ENCODE measurements at regions not wholly inside any gene's neighbourhood (a gene's known extent, or its start where the extent isn't known, plus 50 kb on each side); places are given as distances from the start of the nearest gene placed in this dataset.

DNA sequence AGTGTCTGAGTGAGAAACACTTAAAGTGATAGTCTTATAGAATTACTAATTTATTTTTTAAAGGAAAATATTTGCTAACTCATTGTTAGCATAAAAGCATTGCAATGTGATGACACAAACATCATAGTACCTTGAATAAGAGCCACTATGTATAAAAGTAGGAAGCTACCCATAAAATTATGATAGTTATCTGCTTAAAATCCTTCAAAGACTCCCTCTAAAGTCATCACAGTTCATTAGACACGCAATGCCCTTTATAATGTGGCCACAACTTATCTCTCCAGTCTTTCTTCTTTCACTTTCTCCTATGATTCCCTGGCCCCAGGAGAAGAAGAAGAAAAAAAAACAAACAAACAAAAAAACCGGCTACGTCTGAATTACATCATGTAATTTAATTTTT lies 1144.0 kb upstream of the NUDT12 start:
- ChIA-PET CTCF (no interaction called here), POLR2A (no interaction called here)
- no peaks in the 10 kb centered on the region for H3K4me1 ChIP-seq (ENCODE audit: control insufficient read depth in 2 of 2, insufficient read depth in 2 of 2, low read length in 2 of 2)
- intact Hi-C loops (cut with micrococcal nuclease) = no loop called here
- H3K9me3 Mint-ChIP-seq (ENCODE audit: insufficient read depth) = no peaks in the 10 kb centered on the region
- H3K4me2 ChIP-seq (replicated peaks; ENCODE audit: low read depth, low read length, poor library complexity, severe bottlenecking) = no peak overlapping the region
- H3K27me3 ChIP-seq (replicated peaks in 1 of 4; ENCODE audit: control extremely low read depth in 1 of 4, control insufficient read depth in 3 of 4, insufficient read depth in 4 of 4, low read length in 3 of 4) = no peaks in the 10 kb centered on the region
- H3K27ac ChIP-seq (ENCODE audit: low read length in 2 of 2) = no peak overlapping the region
- no peaks in the 10 kb centered on the region for H3K79me2 ChIP-seq (ENCODE audit: control insufficient read depth, insufficient read depth, low read length)
- no peak overlapping the region for H3K9ac ChIP-seq (ENCODE audit: low read length)
- DNase-seq (no peak), ATAC-seq (ENCODE audit: low read depth) (no peak)
- H3K27ac Mint-ChIP-seq = no peak overlapping the region
- WGBS (ENCODE audit: insufficient coverage) = 100% methylated on average over 1 of the region's 3 CpGs
- H3K9me3 ChIP-seq (ENCODE audit: control extremely low read depth in 1 of 3, control insufficient read depth in 2 of 3, insufficient read depth in 1 of 3, low read length in 2 of 3) = no peaks in the 10 kb centered on the region
- no peak for TF ChIP-seq EZH2 (IDR thresholded peaks at IDR 0.05; ENCODE audit: borderline replicate concordance, insufficient read depth, low read depth, low read length, poor library complexity, severe bottlenecking)
- TF ChIP-seq, protein P1, sequence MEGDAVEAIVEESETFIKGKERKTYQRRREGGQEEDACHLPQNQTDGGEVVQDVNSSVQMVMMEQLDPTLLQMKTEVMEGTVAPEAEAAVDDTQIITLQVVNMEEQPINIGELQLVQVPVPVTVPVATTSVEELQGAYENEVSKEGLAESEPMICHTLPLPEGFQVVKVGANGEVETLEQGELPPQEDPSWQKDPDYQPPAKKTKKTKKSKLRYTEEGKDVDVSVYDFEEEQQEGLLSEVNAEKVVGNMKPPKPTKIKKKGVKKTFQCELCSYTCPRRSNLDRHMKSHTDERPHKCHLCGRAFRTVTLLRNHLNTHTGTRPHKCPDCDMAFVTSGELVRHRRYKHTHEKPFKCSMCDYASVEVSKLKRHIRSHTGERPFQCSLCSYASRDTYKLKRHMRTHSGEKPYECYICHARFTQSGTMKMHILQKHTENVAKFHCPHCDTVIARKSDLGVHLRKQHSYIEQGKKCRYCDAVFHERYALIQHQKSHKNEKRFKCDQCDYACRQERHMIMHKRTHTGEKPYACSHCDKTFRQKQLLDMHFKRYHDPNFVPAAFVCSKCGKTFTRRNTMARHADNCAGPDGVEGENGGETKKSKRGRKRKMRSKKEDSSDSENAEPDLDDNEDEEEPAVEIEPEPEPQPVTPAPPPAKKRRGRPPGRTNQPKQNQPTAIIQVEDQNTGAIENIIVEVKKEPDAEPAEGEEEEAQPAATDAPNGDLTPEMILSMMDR (IDR thresholded peaks at IDR 0.05) = no peak
- no peaks in the 10 kb centered on the region for H3K4me1 Mint-ChIP-seq
- no peak overlapping the region for H3K4me3 Mint-ChIP-seq
- H3K36me3 ChIP-seq (replicated peaks in 1 of 2; ENCODE audit: control extremely low read depth in 1 of 2, control insufficient read depth in 1 of 2, extremely low read depth in 1 of 2, insufficient read depth in 2 of 2, low read length in 1 of 2) = no peaks in the 10 kb centered on the region
- no peaks in the 10 kb centered on the region for H3K27me3 Mint-ChIP-seq
- H3K4me3 ChIP-seq (ENCODE audit: control extremely low read depth in 1 of 5, extremely low read depth in 1 of 5, insufficient read depth in 1 of 5, low read depth in 2 of 5, low read length in 4 of 5) = no peak overlapping the region
- no peaks in the 10 kb centered on the region for H4K20me1 ChIP-seq (ENCODE audit: control insufficient read depth, insufficient read depth, low read length, poor library complexity, severe bottlenecking)
- H2AFZ ChIP-seq (ENCODE audit: insufficient read depth, low read depth, low read length, poor library complexity, severe bottlenecking) = no peak overlapping the region

DNA sequence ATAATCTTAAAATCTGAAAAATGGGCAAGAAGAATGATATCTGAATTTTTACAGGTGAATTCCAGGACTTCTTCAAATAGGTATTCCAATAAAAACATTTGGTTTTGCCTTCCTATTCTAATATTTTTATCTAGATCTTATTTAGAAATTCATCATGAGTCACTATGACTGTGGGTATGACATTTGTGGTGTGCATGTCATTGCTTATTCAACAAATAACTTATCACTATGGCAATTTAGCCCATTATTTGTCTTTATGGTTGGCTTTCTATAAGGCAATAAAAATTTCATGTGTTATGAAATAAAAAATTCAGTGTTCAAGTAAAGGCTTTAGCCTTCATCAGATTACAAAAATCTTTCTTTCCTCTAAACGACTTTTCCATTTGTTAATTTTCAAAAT lies 1139.6 kb upstream of the NUDT12 start:
- H3K27me3 ChIP-seq (replicated peaks in 1 of 4; ENCODE audit: control extremely low read depth in 1 of 4, control insufficient read depth in 3 of 4, insufficient read depth in 4 of 4, low read length in 3 of 4) = no peaks in the 10 kb centered on the region
- Mint-ChIP-seq H3K27me3 (no peaks in the 10 kb centered on the region), H3K4me1 (no peaks in the 10 kb centered on the region), H3K9me3 (ENCODE audit: insufficient read depth) (peaks cover 12% of the 10 kb centered on the region), H3K4me3 (no peak overlapping the region), H3K27ac (no peak overlapping the region)
- H3K27ac ChIP-seq (ENCODE audit: low read length in 2 of 2) = no peak overlapping the region
- no peak overlapping the region for H3K4me3 ChIP-seq (ENCODE audit: control extremely low read depth in 1 of 5, extremely low read depth in 1 of 5, insufficient read depth in 1 of 5, low read depth in 2 of 5, low read length in 4 of 5)
- H3K4me2 ChIP-seq (replicated peaks; ENCODE audit: low read depth, low read length, poor library complexity, severe bottlenecking) = no peak overlapping the region
- peaks cover 0 to 16% (median 4%) of the 10 kb centered on the region in 3 donors for H3K9me3 ChIP-seq (ENCODE audit: control extremely low read depth in 1 of 3, control insufficient read depth in 2 of 3, insufficient read depth in 1 of 3, low read length in 2 of 3)
- H3K4me1 ChIP-seq (ENCODE audit: control insufficient read depth in 2 of 2, insufficient read depth in 2 of 2, low read length in 2 of 2) = no peaks in the 10 kb centered on the region
- ChIA-PET CTCF (no interaction called here), POLR2A (no interaction called here)
- intact Hi-C loops (cut with micrococcal nuclease) = no loop called here
- H2AFZ ChIP-seq (ENCODE audit: insufficient read depth, low read depth, low read length, poor library complexity, severe bottlenecking) = no peak overlapping the region
- DNase-seq (no peak), ATAC-seq (ENCODE audit: low read depth) (no peak)
- no peak overlapping the region for H3K9ac ChIP-seq (ENCODE audit: low read length)
- no CpG with 5 or more reads among the region's 1 CpG for WGBS (ENCODE audit: insufficient coverage)
- no peaks in the 10 kb centered on the region for H3K36me3 ChIP-seq (replicated peaks in 1 of 2; ENCODE audit: control extremely low read depth in 1 of 2, control insufficient read depth in 1 of 2, extremely low read depth in 1 of 2, insufficient read depth in 2 of 2, low read length in 1 of 2)
- TF ChIP-seq EZH2 (IDR thresholded peaks at IDR 0.05; ENCODE audit: borderline replicate concordance, insufficient read depth, low read depth, low read length, poor library complexity, severe bottlenecking) = no peak
- TF ChIP-seq, protein P1 (IDR thresholded peaks at IDR 0.05) = no peak
- no peaks in the 10 kb centered on the region for H3K79me2 ChIP-seq (ENCODE audit: control insufficient read depth, insufficient read depth, low read length)
- no peaks in the 10 kb centered on the region for H4K20me1 ChIP-seq (ENCODE audit: control insufficient read depth, insufficient read depth, low read length, poor library complexity, severe bottlenecking)
